ENCODE measurements at regions not wholly inside any gene's neighbourhood (a gene's known extent, or its start where the extent isn't known, plus 50 kb on each side); places are given as distances from the start of the nearest gene placed in this dataset.

DNA sequence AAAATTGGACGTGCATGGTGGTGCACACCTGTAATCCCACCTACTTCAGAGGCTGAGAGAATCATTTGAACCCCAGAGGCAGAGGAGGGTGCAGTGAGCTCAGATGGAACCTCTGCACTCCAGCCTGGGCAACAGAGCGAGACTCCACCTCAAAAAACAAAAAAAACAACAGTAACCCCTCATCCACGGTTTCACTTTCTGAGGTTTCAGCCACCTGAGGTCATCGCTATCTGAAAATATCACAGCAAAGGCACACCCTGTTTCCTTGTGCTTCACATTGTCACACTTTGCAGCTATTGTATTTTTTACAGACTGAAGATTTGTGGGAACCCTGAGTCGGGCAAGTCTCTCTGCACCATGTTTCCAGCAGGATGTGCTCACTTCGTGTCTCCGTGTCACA lies 54.1 kb upstream of the FOXQ1 start:
- ATAC-seq (ENCODE audit: low read depth): no peak
- H3K27ac Mint-ChIP-seq: no peak overlapping the region
- peaks cover 5% of the 10 kb centered on the region for H3K27me3 Mint-ChIP-seq
- no peak for DNase-seq (ENCODE audit: low spot score in 2 of 2)
- no peak overlapping the region for H3K4me3 Mint-ChIP-seq
- H3K4me1 Mint-ChIP-seq: no peaks in the 10 kb centered on the region
- no peaks in the 10 kb centered on the region for H3K9me3 Mint-ChIP-seq
- no peaks in the 10 kb centered on the region for H3K36me3 Mint-ChIP-seq

DNA sequence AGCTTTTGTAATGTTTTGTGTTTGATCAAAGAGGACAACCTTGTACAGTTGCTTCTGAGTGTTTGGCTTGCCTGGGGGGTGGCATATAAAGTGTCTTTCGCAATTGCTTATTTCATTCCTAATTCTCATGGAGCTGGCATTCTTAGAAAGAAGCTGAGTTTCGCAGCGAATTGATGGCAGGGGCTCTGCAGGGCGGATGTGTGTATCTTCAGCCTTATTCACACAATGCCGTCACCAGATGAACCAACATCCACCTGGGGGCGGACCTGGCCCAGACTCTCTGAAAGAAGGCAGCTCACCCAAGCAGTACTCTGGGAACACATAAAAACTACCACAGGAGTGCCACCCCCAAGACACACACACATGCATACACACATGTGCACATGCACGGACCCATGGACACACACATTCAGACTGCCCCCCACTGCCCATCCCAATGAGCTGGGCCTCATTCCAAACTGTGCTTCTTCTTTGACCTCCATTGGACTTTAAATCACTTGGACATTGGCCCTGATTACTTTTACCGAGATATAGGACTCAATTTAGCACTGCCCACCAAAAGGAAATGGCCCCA lies 55.4 kb upstream of the FOXQ1 start:
- Mint-ChIP-seq H3K36me3 (no peaks in the 10 kb centered on the region), H3K4me1 (no peaks in the 10 kb centered on the region), H3K27me3 (peaks cover 5% of the 10 kb centered on the region), H3K9me3 (no peaks in the 10 kb centered on the region), H3K27ac (no peak overlapping the region), H3K4me3 (no peak overlapping the region)
- ATAC-seq (ENCODE audit: low read depth) (no peak), DNase-seq (ENCODE audit: low spot score in 2 of 2) (no peak)

DNA sequence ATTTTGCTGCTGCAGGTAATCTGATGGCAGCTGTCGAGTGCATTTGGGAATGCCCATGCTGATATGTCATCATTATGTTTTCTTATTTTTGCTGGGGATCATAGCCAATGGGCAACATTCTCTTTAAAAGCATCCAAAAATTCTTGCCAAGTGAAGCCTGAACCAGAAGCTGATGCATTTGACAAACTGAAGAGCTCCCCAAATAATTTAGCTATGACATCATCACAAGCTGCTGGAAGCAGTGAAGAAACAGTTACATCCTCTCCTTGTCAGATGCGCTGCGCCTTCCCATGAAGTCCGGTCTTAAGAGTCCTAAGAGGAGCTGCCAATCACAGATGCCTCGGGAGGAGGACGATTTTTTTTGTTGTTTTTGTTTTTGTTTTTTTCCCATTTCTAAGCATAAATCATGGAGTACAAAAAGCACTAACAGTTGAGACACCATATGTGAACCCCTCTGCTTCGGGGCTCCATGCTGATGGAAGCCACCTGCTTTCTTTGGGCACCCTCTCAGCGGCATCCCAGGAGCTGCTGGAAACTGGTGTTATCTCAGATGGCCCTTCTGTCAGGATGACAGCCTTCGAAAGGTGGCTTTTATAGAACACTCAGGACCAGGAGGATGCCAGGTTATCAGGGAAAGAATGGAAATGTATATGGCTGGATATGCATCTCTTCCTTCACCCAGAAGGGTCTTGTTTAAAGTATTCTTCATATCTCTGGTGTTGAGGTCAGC lies 56.1 kb upstream of the FOXQ1 start:
- no peak for DNase-seq (ENCODE audit: low spot score in 2 of 2)
- no peaks in the 10 kb centered on the region for H3K4me1 Mint-ChIP-seq
- H3K4me3 Mint-ChIP-seq: no peak overlapping the region
- ATAC-seq (ENCODE audit: low read depth): no peak
- H3K36me3 Mint-ChIP-seq: no peaks in the 10 kb centered on the region
- no peaks in the 10 kb centered on the region for H3K9me3 Mint-ChIP-seq
- H3K27me3 Mint-ChIP-seq: peaks cover 5% of the 10 kb centered on the region
- no peak overlapping the region for H3K27ac Mint-ChIP-seq

DNA sequence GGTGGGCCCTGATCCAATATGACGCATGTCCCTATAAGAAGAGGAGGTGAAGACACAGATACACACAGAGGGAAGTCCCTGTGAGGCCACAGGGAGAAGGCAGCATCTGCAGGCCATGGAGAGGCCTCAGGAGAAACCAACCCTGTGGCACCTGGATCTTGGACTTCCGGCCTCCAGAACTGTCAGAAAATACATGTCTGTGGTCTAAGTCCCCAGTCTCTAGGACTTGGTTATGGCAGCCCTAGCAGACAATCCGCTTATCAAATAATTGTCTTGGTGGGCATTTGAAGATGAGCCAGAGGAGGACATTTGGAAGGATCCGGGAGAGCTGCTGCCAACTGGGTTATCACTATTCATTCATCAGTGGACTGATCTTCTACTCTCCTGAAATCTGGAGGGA lies 57.6 kb upstream of the FOXQ1 start:
- Mint-ChIP-seq H3K27ac (no peak overlapping the region), H3K4me3 (no peak overlapping the region), H3K36me3 (no peaks in the 10 kb centered on the region), H3K27me3 (peaks cover 5% of the 10 kb centered on the region), H3K4me1 (no peaks in the 10 kb centered on the region), H3K9me3 (no peaks in the 10 kb centered on the region)
- ATAC-seq (ENCODE audit: low read depth) (no peak), DNase-seq (ENCODE audit: low spot score in 2 of 2) (no peak)

DNA sequence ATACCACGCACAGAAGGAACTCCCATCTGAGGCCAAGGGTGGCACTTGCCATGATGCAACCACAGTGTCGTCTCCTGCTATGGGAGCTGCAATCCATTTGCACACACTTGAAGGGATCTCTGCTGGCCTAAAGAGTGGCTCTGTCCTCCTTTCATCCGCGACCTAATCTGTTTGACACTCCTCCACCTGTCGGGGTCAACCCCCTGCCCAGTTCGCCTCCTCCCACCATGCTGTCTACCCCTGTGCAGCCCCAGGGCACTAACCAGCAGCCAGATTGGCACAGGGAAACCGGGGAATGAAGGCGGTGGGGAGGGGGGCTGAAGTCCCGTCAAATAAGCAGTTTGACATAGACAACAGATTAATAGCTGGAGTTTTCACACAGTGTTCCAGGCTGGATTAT lies 58.1 kb upstream of the FOXQ1 start:
- no peak overlapping the region for H3K27ac Mint-ChIP-seq
- H3K36me3 Mint-ChIP-seq: no peaks in the 10 kb centered on the region
- no peak overlapping the region for H3K4me3 Mint-ChIP-seq
- no peak for ATAC-seq (ENCODE audit: low read depth)
- H3K9me3 Mint-ChIP-seq: no peaks in the 10 kb centered on the region
- no peaks in the 10 kb centered on the region for H3K4me1 Mint-ChIP-seq
- H3K27me3 Mint-ChIP-seq: peaks cover 5% of the 10 kb centered on the region
- no peak for DNase-seq (ENCODE audit: low spot score in 2 of 2)

DNA sequence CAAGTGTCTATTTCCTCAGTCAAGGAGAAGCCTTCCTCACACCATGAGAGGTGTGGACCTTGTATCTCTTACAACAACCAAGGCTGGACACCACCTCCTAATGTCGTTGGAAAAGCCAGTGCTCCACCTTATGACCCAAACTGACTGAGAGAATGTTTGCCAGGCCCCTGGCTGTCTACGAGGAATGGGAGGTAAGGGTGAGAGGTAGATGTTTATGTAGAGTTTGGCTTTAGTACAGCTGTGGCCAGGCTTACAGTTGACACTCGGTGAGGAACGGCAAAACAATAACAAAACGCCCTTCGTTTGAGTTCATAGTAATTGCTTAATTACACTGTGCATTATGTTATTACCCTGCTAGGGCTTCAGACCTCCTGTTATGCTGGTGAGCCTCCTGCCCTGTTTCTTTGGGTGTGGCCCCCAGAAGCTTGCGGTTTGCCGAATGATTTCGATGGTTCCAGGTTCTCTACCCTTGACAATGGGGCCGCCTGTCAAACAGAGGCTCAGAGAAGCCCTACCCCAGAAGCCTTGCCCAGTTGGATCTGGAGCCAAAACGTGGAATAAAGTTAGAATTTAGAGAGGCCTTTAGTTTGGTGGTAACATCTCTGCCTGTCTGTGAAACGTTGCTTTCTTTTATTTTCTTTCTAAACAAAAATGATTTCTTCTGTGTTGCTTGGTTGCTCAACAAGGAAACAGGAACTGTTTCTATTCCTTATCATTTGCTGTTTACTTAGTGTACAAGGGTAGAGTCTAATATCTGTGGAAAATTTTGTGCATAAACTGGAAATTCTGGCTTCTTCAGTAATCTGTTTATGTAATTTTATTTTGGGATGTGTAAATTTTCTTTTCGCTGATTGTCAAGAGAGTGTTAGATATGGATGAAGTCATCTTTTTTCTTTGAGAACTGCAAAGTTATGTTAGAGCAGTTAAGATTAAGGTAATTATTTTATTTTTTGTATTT lies 60.4 kb upstream of the FOXQ1 start:
- DNase-seq (ENCODE audit: low spot score in 2 of 2): no peak
- Mint-ChIP-seq H3K36me3 (no peaks in the 10 kb centered on the region), H3K27me3 (peaks cover 5% of the 10 kb centered on the region), H3K4me3 (no peak overlapping the region), H3K9me3 (no peaks in the 10 kb centered on the region), H3K4me1 (no peaks in the 10 kb centered on the region), H3K27ac (no peak overlapping the region)
- no peak for ATAC-seq (ENCODE audit: low read depth)

DNA sequence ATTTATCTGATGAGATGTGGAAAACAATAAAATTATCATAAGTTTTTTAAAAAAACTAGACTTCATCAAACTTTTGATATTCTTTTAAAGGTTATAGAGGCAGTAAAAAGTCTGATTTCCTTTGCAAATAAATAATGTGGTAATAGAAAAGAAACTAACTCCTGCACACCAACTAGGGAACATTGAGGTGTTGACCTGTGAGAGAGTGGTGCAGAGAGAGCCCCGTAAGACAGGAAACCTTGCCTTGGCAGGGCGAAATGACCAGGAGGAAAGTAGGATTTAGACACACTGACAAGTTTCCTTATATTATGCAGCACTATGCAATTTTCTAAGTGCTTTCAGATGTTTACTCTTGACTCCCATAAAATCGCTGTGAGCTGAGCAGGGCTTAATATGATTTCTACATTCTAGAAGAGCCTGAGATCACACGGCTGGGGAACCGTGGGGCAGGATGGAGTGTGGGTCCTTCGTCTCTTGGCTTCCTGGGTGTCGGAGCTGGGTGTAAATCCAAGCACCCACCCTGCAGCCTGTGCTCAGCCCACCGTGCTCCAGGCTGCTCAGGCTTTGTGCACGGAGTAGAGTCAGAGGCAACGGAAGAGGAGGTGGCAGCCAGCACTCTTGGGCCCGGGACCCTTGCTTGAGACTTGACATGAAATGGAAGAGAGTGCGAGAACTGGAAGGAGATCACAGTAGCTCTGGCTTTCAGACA lies 61.3 kb upstream of the FOXQ1 start:
- H3K27me3 Mint-ChIP-seq: peaks cover 5% of the 10 kb centered on the region
- no peaks in the 10 kb centered on the region for H3K9me3 Mint-ChIP-seq
- DNase-seq (ENCODE audit: low spot score in 2 of 2) (no peak), ATAC-seq (ENCODE audit: low read depth) (no peak)
- no peaks in the 10 kb centered on the region for H3K4me1 Mint-ChIP-seq
- H3K36me3 Mint-ChIP-seq: no peaks in the 10 kb centered on the region
- no peak overlapping the region for H3K4me3 Mint-ChIP-seq
- no peak overlapping the region for H3K27ac Mint-ChIP-seq

DNA sequence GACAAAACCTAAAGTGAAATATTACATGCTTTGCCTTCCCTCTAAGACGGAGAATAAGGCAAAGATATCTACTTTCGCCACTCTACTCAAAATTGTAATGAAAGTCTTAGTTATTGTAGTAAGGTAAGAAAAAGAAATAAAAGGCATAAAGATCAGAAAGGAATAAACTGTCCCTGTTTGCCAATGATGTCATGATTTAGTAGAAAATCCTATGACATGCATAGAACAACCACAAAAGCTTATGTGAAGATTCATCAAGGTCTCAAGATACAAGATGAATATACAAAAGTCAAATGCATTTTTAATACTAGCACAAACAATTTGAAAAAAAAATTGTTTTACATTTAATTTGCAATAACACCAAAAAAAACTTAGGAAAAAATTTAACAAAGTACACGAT lies 64.0 kb upstream of the FOXQ1 start:
- Mint-ChIP-seq H3K27ac (no peak overlapping the region), H3K27me3 (no peaks in the 10 kb centered on the region), H3K4me1 (no peaks in the 10 kb centered on the region), H3K9me3 (no peaks in the 10 kb centered on the region), H3K4me3 (no peak overlapping the region), H3K36me3 (no peaks in the 10 kb centered on the region)
- ATAC-seq (ENCODE audit: low read depth) (no peak), DNase-seq (ENCODE audit: low spot score in 2 of 2) (no peak)

DNA sequence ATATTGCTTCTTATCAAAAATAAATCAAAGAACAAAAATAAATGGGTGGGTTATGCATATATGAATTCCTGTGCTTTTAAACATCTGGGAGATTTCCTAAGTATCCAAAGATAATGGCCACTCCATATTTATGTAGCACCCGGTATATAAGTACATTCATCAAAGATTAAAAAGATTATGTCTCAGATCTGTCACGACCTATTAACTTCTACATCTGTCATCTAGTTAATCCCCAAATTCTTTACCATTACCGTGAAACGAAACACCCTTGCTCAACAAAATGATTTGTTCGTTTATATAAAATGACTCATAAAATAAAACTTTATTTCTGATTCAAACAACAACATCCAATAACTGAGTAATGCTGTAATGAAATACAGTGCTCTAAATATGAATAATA lies 64.8 kb upstream of the FOXQ1 start:
- Mint-ChIP-seq H3K36me3 (no peaks in the 10 kb centered on the region), H3K4me1 (no peaks in the 10 kb centered on the region), H3K4me3 (no peak overlapping the region), H3K9me3 (no peaks in the 10 kb centered on the region), H3K27me3 (no peaks in the 10 kb centered on the region), H3K27ac (no peak overlapping the region)
- DNase-seq (ENCODE audit: low spot score in 2 of 2) (no peak), ATAC-seq (ENCODE audit: low read depth) (no peak)

DNA sequence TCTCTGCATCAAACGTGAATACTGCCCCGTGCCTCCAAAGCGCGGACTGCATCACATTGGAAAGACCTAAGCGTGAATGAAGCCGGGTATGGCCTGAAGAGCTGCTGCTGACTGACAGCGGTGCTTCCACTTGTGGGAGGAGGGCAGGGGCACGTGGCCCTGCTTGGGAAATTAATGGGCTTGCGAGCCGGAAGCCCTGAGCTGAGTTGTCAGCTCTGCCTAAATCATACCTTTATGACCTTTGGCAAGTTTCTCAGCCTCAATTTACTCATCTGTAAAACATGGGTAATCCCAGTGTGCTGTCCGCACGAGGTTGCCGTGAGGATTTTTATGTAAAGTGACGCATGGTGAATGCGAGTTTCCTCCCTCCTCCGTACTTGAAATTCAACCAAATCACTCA lies 67.0 kb upstream of the FOXQ1 start:
- no peak overlapping the region for H3K27ac Mint-ChIP-seq
- H3K36me3 Mint-ChIP-seq: no peaks in the 10 kb centered on the region
- H3K9me3 Mint-ChIP-seq: no peaks in the 10 kb centered on the region
- ATAC-seq (ENCODE audit: low read depth) (no peak), DNase-seq (ENCODE audit: low spot score in 2 of 2) (no peak)
- H3K27me3 Mint-ChIP-seq: no peaks in the 10 kb centered on the region
- no peaks in the 10 kb centered on the region for H3K4me1 Mint-ChIP-seq
- no peak overlapping the region for H3K4me3 Mint-ChIP-seq

DNA sequence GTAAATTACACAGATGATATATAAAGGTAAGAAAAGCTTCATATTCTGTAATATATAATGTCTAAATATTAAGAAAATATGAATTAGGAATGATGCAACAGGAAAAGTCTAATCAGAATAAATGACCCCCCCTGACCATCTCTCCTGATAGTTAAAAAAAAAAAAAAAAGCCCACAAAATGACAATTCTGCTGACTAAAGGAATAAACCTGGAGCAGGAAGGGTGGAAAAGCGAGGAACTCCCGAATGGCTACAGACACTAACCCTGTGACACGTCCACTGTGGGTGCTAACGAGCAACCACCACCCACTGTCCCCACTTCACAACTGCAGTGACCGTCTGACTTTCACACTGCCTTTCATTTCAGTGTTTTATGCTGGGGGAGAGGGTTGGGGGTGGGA lies 67.6 kb upstream of the FOXQ1 start:
- no peak overlapping the region for H3K4me3 Mint-ChIP-seq
- no peaks in the 10 kb centered on the region for H3K9me3 Mint-ChIP-seq
- no peaks in the 10 kb centered on the region for H3K36me3 Mint-ChIP-seq
- no peak overlapping the region for H3K27ac Mint-ChIP-seq
- DNase-seq (ENCODE audit: low spot score in 2 of 2) (no peak), ATAC-seq (ENCODE audit: low read depth) (no peak)
- no peaks in the 10 kb centered on the region for H3K4me1 Mint-ChIP-seq
- no peaks in the 10 kb centered on the region for H3K27me3 Mint-ChIP-seq

DNA sequence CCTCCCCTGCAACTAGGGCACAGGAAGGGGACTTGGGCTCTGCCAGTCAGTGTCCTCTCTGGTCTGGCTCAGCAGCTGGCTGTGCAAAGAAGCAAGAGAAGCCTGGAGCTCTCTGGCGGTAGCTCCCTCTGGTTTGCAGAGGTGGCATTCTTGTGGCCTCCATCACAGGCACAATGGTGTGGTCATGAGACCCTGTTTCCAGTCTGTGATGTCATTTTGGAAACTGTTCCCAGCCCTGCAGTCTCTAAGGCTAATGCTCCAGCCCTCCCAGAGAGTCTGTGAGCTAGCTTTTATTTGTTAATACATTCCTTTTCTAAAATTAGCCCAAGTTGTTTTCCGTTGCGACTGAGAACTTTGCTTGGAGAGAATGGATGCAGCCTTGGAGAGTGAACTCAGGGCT lies 69.5 kb upstream of the FOXQ1 start:
- Mint-ChIP-seq H3K4me1 (no peaks in the 10 kb centered on the region), H3K27me3 (peaks cover 9% of the 10 kb centered on the region), H3K27ac (no peak overlapping the region), H3K4me3 (no peak overlapping the region), H3K9me3 (peaks cover 4% of the 10 kb centered on the region), H3K36me3 (no peaks in the 10 kb centered on the region)
- ATAC-seq (ENCODE audit: low read depth) (no peak), DNase-seq (ENCODE audit: low spot score in 2 of 2) (no peak)

DNA sequence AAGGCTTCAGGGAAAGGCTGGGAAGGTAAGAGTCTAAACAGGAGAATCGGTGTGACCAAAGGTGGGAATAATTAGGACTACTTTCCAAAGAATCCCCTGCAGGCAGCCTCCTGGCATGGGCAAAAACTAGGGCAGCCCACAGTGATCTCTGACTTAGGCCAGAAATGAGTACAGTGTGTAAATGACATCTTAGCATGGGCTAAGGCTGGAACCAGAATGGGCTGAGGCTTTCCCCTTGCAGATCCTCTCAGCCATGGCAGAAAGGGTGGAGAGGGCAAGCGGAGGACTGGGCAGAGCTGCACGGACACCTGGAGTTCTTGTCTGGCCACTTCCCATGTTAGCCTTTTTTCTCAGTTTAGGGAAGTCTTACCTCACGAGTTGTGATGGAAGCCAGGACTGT lies 69.9 kb upstream of the FOXQ1 start:
- no peaks in the 10 kb centered on the region for H3K36me3 Mint-ChIP-seq
- peaks cover 4% of the 10 kb centered on the region for H3K9me3 Mint-ChIP-seq
- no peak overlapping the region for H3K27ac Mint-ChIP-seq
- no peaks in the 10 kb centered on the region for H3K4me1 Mint-ChIP-seq
- no peak overlapping the region for H3K4me3 Mint-ChIP-seq
- no peak for ATAC-seq (ENCODE audit: low read depth)
- H3K27me3 Mint-ChIP-seq: peaks cover 9% of the 10 kb centered on the region
- no peak for DNase-seq (ENCODE audit: low spot score in 2 of 2)

DNA sequence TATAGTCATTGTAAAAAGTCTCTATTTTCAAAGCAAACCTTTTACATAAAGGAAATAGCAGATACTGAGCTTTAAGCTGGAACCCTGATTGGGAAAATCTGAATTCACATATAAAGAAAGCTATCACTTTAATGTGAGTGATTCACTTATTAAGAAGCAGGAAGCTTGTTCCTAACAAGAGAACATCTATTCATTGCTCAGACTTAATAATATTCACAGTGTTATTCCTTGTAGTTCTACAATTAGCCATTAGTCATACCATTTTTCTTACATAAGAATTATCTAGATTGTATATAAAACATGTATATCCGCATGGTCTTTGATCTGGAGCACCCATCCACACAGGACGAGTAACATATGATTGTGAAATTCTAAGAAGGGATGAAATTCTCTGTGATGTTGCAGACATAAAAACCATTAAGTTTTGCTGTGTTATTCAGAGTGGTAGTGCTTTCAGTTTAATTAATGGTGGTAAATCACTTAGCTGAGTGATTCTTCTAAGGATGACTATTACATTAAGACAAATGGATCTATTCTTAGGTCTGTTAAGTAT lies 71.1 kb upstream of the FOXQ1 start:
- no peak for DNase-seq (ENCODE audit: low spot score in 2 of 2)
- H3K4me1 Mint-ChIP-seq: no peaks in the 10 kb centered on the region
- H3K27me3 Mint-ChIP-seq: peaks cover 9% of the 10 kb centered on the region
- H3K36me3 Mint-ChIP-seq: no peaks in the 10 kb centered on the region
- no peak overlapping the region for H3K4me3 Mint-ChIP-seq
- no peak for ATAC-seq (ENCODE audit: low read depth)
- peaks cover 4% of the 10 kb centered on the region for H3K9me3 Mint-ChIP-seq
- no peak overlapping the region for H3K27ac Mint-ChIP-seq

Data from memory B cell (primary cell).